H1 (cell line): ENCODE measurements at regions not wholly inside any gene's neighbourhood (a gene's known extent, or its start where the extent isn't known, plus 50 kb on each side); places are given as distances from the start of the nearest gene placed in this dataset.

Source experiments
- RBBP5 ChIP-seq: IDR thresholded peaks from 2 replicates; pipeline ENCODE4 v1.7.1; 2012; ENCODE audit warnings: low read depth, mild to moderate bottlenecking, inconsistent platforms, low read length, moderate library complexity, borderline replicate concordance
- RNF2 ChIP-seq: fragments of 200-900, 300-1000 bp; sonication (generic); IDR thresholded peaks from 2 replicates; pipeline ENCODE4 v1.7.1; 2016; ENCODE audit warnings: borderline replicate concordance, low read depth, mild to moderate bottlenecking, antibody characterized with exemption, low read length; ENCODE audit not compliant: poor library complexity, severe bottlenecking; ENCODE audit errors: missing control alignments
- TEAD4 ChIP-seq: IDR thresholded peaks from 2 replicates; pipeline ENCODE4 v1.6.1; 2012; ENCODE audit warnings: low read depth, low read length, inconsistent platforms, mixed read lengths
- TF ChIP-seq, protein P1 (sequence below): fragments of 300-600 bp; sonication (generic); IDR thresholded peaks from 2 replicates; pipeline ENCODE4 v1.7.1; 2012; ENCODE audit warnings: low read length, moderate library complexity, mild to moderate bottlenecking, inconsistent platforms; ENCODE audit not compliant: insufficient replicate concordance

DNA sequence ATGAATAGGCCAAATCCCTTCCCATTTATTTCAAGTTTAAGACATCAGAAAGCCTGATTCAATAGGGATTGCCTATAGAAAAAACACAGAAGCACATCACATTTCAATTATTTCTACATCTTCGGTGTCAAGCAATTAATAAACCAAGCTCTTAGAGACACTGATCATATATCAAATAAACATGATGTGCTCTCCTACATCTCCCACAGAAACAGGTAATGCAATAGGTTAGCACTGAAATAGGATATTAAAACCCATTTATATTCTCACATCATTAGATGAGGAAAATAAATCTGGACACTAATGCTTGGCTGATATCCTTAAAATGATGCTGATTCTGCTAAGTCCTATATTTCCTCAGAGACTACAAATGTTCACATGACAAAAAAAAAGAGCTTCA, 364.7 kb downstream of the MBD2 start (continued):
- TF ChIP-seq, protein P1, sequence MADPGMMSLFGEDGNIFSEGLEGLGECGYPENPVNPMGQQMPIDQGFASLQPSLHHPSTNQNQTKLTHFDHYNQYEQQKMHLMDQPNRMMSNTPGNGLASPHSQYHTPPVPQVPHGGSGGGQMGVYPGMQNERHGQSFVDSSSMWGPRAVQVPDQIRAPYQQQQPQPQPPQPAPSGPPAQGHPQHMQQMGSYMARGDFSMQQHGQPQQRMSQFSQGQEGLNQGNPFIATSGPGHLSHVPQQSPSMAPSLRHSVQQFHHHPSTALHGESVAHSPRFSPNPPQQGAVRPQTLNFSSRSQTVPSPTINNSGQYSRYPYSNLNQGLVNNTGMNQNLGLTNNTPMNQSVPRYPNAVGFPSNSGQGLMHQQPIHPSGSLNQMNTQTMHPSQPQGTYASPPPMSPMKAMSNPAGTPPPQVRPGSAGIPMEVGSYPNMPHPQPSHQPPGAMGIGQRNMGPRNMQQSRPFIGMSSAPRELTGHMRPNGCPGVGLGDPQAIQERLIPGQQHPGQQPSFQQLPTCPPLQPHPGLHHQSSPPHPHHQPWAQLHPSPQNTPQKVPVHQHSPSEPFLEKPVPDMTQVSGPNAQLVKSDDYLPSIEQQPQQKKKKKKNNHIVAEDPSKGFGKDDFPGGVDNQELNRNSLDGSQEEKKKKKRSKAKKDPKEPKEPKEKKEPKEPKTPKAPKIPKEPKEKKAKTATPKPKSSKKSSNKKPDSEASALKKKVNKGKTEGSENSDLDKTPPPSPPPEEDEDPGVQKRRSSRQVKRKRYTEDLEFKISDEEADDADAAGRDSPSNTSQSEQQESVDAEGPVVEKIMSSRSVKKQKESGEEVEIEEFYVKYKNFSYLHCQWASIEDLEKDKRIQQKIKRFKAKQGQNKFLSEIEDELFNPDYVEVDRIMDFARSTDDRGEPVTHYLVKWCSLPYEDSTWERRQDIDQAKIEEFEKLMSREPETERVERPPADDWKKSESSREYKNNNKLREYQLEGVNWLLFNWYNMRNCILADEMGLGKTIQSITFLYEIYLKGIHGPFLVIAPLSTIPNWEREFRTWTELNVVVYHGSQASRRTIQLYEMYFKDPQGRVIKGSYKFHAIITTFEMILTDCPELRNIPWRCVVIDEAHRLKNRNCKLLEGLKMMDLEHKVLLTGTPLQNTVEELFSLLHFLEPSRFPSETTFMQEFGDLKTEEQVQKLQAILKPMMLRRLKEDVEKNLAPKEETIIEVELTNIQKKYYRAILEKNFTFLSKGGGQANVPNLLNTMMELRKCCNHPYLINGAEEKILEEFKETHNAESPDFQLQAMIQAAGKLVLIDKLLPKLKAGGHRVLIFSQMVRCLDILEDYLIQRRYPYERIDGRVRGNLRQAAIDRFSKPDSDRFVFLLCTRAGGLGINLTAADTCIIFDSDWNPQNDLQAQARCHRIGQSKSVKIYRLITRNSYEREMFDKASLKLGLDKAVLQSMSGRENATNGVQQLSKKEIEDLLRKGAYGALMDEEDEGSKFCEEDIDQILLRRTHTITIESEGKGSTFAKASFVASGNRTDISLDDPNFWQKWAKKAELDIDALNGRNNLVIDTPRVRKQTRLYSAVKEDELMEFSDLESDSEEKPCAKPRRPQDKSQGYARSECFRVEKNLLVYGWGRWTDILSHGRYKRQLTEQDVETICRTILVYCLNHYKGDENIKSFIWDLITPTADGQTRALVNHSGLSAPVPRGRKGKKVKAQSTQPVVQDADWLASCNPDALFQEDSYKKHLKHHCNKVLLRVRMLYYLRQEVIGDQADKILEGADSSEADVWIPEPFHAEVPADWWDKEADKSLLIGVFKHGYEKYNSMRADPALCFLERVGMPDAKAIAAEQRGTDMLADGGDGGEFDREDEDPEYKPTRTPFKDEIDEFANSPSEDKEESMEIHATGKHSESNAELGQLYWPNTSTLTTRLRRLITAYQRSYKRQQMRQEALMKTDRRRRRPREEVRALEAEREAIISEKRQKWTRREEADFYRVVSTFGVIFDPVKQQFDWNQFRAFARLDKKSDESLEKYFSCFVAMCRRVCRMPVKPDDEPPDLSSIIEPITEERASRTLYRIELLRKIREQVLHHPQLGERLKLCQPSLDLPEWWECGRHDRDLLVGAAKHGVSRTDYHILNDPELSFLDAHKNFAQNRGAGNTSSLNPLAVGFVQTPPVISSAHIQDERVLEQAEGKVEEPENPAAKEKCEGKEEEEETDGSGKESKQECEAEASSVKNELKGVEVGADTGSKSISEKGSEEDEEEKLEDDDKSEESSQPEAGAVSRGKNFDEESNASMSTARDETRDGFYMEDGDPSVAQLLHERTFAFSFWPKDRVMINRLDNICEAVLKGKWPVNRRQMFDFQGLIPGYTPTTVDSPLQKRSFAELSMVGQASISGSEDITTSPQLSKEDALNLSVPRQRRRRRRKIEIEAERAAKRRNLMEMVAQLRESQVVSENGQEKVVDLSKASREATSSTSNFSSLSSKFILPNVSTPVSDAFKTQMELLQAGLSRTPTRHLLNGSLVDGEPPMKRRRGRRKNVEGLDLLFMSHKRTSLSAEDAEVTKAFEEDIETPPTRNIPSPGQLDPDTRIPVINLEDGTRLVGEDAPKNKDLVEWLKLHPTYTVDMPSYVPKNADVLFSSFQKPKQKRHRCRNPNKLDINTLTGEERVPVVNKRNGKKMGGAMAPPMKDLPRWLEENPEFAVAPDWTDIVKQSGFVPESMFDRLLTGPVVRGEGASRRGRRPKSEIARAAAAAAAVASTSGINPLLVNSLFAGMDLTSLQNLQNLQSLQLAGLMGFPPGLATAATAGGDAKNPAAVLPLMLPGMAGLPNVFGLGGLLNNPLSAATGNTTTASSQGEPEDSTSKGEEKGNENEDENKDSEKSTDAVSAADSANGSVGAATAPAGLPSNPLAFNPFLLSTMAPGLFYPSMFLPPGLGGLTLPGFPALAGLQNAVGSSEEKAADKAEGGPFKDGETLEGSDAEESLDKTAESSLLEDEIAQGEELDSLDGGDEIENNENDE = no peak
- no peak for TF ChIP-seq RNF2
- no peak for TF ChIP-seq RBBP5
- no peak for TF ChIP-seq TEAD4
